Suppressor macrophage (primary cell): ENCODE measurements at regions not wholly inside any gene's neighbourhood (a gene's known extent, or its start where the extent isn't known, plus 50 kb on each side); places are given as distances from the start of the nearest gene placed in this dataset.
"Not testable (repeated sequence)": the region's sequence is repeated elsewhere in the genome, so short reads cannot be mapped to it uniquely, and the experiment has no call there.

ENCODE experiments used
- DNase-seq, 4 experiments: peaks; one replicate each; pipeline ENCODE4 v3.0.0-alpha.2; 2020 to 2022

GRCh38 chr12:124474709-124475108 lies 92.7 kb downstream of the NCOR2 start:
- DNase-seq = no peak

DNA sequence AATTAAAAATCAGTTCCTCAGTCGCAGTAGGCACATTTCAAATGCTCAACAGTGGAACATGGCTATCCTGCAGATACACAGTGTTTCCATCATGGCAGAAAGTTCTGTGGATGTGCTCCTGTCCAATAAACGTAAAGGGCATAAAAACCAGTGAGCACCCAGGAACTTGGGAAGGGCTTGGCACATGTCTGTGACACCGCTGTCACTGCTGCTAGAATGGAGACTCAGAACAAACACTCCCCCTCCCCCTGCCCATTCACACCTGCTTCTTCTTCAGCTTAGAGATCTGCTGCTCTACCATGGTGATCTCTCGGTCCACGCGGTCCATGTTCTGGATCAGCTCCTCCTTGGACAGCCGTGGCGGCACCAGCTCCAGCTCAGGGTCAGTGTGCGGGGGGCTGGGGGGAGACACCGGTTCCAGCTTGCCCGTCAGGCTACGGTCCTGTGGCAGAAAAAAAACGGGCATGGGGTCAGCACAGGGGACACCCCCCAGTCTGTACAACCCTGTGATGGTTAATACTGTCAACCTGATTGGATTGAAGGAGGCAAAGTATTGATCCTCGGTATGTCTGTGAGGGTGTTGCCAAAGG lies 94.6 kb downstream of the NCOR2 start:
- no peak for DNase-seq

DNA sequence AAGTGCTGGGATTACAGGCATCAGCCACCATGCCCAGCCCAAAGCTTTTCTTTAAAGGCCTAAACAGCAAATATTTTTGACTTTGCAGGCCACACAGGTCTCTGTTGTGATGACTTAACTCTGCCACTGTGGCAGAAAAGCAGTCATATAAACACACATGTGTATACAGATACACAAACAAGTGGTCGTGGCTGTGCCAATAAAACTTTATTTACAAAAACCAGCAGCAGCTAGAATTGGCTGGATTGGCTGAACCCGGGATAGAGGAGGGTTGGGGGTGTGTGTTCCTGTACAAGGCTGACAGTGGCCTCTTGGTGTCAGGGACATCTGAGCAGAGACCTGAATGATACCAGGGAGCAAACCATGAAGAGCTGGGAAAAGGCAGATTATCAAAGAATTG lies 95.6 kb downstream of the NCOR2 start:
- DNase-seq = no peak

DNA sequence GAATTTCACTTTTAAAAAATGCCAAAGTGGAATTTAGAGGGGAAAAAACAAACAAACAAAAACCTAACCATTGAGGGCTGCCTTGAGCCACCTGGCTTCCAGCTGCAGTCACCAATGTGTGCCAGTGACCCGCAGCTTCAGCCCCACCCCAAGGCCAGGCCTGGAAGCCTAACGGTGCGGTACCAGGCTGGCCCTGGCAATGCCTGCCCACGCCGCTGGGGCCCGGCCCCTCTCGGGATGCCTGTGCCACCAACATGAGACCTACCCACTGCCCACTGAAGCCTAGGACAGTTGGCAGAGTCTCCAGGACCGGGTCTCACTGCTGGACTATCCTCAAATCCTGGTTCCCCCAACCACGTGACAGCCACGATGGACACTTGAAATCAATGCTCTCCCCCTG lies 96.6 kb downstream of the NCOR2 start:
- no peak for DNase-seq

DNA sequence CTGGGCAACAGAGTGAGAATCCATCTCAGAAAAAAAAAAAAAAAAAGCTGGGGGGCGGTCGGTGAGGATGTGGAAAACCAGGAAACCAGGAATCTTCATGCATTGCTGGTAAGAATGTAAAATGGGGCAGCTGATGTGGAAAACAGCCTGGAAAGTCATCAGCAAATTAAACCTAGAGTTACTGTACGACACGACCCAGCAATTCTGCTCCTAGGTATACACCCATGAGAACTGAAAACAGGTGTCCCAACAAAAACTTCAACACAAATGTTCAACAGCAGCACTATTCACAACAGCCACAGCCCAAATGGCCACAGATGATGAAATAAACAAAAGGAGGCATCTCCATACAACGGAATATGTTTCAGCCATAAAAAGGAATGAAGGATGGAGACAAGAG lies 97.3 kb downstream of the NCOR2 start:
- DNase-seq = no peak

GRCh38 chr12:124469193-124469888 lies 98.1 kb downstream of the NCOR2 start:
- peak in 3 of 4 experiments; percentile 20 to 34 (median 20) for DNase-seq

DNA sequence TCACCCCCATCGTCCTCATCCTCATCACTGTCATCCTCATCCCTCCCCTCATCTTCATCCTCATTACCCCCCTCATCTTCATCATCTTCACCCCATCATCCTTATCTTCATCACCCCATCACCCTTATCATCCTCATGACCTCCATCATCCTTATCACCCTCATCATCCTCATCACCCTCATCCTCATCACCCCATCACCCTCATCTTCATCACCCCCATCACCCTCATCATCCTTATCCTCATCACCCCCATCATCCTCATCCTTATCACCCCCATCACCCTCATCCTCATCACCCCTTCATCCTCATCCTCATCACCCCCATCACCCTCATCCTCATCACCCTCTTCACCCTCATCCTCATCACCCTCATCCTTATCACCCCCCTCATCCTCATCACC lies 99.9 kb downstream of the NCOR2 start:
- DNase-seq = not testable (repeated sequence)

DNA sequence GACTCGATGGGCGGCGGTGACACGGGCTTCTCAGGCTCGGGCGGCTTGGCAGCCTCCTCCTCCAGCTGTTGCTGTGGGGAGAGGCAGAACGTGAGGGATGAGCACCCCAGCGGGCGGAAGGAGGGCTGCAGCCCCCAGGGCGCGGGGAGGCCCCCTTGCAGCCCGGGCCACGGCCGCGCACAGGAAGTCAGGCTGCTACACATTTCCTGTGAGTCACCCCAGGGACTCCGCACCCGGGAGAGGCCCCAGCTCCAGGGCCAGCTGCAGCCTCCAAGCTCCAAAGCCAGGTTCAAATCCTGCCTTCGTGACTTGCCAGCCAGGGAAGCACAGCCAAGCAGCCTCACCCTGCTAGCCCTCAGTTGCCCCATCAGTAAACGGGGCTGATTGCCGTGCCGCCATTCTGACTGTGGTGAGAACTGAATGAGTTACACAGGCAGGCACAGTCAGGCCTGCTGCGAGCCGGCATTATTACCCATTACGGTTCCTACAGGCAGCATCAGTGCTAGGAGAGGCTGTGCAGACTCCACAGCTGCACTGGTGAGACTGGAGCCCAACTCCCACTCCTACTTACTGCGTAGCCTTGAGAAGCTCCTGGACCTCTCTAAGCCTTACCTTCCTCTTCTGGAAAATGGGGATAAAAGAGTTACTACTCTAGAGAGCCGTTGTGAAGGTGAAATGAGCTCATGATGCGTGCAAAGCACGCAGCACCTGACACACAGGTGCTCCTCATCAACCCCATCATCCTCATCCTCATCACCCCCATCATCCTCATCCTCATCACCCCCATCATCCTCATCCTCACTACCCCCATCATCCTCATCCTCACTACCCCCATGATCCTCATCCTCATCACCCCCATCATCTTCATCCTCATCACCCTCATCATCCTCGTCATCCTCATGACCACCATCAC lies 100.9 kb downstream of the NCOR2 start:
- peak; percentile 86 to 92 (median 90) for DNase-seq

GRCh38 chr12:124465473-124465872 lies 101.9 kb downstream of the NCOR2 start:
- DNase-seq = no peak

- no peak for DNase-seq
Observed at GRCh38 chr12:124464830-124465229, 102.6 kb downstream of the NCOR2 start.

GRCh38 chr12:124464062-124464461 lies 103.3 kb downstream of the NCOR2 start:
- DNase-seq = peak; percentile 18 to 62 (median 49)

DNA sequence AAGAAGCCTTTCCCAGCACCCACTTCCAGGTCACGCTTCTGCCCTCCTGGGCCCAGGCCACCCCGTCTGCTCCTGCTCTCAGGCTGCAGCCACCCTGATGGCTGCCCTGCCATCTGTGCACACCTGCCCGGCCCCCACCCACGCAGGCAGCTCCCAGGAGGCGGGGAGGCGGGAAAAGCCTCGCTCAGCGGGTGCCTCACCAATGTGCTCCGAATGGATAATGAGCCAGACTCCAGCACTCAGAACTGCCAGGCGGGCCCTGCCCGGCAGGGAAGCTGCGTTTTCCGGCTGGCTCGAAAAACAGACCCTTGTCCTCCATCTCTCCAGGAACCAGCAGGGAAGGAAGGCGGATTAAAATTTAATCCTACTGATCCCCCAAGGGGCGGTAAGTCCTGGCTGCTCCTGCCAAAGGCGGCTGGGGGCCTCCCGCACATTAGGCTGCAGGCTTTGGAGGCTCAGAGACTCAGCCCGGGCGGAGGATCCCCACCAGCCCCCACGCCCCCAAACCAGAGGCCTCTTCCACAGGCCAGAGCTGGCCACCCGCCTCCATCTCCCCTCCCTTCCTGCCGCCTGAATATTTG lies 104.0 kb downstream of the NCOR2 start:
- no peak for DNase-seq

DNA sequence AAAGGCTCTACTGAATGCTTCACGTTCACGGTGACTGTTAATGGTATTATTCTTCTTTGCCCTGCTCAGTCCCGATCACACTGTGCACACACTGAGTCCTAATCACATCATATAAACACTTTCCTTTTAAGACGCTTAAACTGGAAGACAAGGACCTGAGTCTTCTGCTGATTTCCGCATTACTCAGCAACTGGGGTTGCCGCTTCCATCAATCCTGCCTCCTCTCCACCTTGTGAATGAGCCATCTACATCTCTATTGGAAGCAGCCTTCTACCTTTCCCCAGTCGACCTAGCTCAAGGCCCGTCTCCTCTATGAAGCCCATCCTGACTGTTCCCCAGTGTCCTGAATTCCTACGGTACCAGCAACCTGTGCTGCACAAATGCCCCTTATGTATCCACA lies 104.7 kb downstream of the NCOR2 start:
- no peak for DNase-seq

DNA sequence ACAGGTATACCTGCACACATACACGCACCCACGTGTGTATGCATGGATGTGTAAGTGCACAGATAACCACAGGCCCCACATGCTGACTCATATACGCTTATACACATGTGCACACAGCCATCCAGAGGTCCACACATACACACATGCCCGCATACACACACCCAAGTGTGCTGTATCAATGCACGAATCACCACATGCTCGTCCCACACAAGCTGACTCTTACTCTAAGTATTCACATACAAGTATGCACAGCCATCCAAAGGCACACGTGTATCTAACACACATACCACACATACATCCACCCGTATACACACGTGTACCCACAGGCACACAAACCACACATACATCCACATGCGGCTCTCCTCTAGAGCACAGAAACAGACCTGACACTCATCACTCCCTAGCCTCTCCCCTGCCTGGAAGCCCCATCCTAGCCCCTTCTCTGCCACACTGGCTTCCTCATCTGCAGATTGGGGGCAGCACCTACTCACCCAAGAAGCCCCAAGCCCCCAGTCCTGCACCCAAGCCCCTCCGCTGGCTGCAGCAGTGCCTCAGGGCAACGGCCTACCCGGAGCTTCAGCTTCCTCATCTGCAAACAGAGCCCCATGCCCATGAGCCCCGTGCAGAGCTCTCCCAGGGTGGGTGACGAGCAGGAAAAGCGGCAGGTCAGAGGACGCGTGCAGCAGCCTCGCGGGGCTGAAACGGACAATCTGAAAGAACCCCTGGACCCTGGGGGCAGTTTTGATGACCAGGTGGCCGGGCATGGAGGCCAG lies 105.4 kb downstream of the NCOR2 start:
- no peak for DNase-seq

GRCh38 chr12:124461241-124461673 lies 106.2 kb downstream of the NCOR2 start:
- no peak for DNase-seq

DNA sequence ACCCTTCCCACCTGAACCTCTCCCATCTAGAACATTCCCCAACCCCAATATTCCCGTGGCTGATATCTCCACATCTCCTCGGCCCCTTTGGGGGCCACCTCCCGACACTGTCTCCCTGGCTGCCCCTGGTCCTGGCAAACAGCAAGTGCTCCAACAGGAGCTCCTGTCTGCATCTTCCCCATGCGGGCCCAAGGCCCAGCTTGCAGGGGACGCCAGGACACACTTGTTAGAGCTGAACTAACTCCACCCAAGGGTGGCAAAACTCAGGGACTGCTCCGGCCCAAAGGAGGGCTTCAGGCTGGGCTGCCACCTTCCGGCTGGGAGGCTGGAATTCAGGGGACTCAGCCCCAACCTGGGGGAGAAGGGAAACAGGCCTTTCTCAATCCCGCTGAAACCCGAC lies 106.6 kb downstream of the NCOR2 start:
- no peak for DNase-seq

DNA sequence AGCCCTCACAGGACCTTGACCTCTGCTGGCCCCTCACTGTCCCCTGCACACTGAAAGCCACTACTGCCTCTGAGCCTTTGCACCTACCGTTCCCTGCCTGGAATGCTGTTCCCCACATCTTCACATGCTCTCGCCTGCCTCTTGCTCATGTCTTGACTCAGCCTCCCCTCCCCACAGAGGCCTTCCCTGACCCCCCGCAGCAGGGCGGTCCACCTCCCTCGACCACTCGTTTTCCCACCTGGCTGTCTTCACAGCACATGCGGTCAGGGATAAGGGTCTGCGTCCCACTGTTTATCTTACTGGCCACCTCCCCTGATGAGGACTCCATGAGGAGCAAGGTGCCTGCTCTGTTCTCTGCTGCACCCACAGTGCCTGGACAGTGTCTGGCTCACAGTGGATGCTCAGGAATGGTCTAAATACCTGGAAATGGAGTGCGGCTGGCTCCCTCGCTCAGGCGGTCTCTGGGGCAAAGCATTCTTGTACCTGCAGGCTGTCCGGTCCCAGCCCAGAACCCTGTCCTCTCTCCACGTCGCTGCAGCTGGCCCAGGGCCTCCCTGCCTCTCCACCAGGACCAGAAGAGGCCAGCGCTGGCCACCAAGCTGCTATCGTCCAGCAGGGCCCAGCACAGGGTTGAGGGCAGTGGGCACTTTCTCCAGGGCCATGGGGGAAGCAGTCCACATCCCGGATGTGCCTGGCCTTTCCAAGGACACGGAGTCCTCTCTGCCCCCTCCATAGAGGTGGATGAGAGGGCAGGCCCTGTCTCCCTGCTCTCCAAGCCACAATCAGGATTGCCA lies 107.4 kb downstream of the NCOR2 start:
- no peak for DNase-seq

DNA sequence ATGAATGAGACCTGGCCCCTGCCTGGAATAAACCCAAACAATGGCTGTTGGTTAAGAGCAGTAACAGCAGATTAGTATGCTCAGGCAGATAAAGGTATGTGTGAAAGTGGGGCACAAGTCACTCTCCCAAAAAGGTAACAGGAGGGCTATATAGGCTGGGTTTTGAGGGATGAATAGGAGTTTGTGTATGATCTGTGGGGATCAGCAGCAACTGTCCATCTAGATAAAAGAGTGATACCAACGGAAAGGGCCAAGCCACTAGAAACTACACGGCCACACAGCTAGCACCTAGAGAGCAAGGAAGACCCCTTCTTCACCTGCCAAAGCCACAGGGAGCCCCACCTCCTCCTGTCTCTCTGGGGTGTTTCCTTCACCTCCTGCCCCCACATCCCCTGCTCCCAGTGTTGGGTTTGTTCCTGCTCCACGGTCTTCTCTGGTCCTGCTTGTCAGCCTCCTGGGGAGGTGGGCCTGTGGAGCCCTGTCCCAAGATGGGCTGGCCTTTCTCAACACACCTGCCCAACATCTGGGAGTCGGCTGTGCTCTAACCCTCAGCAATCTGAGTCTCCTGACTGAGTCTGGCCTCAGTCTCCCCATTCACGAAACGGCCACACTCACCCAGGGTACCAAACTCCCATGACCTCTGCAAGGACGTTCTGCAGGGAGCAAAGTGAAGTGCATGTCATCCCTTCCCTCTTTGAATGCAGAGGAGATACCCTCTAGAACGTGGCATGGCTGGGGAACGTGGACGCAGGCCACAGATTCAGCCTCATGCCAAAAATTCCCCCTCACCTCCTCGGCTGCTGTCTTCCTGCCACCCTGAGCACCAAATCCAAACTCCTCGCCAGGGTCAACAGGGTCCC lies 108.2 kb downstream of the NCOR2 start:
- no peak for DNase-seq

GRCh38 chr12:124458220-124458991 lies 109.0 kb downstream of the NCOR2 start:
- no peak for DNase-seq
